A673 (cell line): ENCODE measurements at regions not wholly inside any gene's neighbourhood (a gene's known extent, or its start where the extent isn't known, plus 50 kb on each side); places are given as distances from the start of the nearest gene placed in this dataset.

ENCODE experiments used
- CTCF ChIP-seq: fragments of 300-800, 200-600 bp; sonication (generic); conservative IDR thresholded peaks from 2 replicates; pipeline ENCODE4 v1.5.1; 2017; ENCODE audit warnings: low read depth, mild to moderate bottlenecking, antibody characterized with exemption, low read length, moderate library complexity, mixed read lengths
- EZH2 ChIP-seq: fragments of 200-600 bp; sonication (generic); IDR thresholded peaks from 2 replicates; pipeline ENCODE4 v1.6.1; 2017; ENCODE audit warnings: borderline replicate concordance, low read depth, mild to moderate bottlenecking, mixed read lengths, antibody characterized with exemption, low read length; ENCODE audit not compliant: poor library complexity, severe bottlenecking

GRCh38 chr11:131254254-131254653 is 116.2 kb upstream of the NTM start:
- TF ChIP-seq CTCF (no peak), EZH2 (no peak)
